ENCODE measurements at regions not wholly inside any gene's neighbourhood (a gene's known extent, or its start where the extent isn't known, plus 50 kb on each side); places are given as distances from the start of the nearest gene placed in this dataset.
A peak's percentile ranks its signal among the peaks of the same experiment; 100 is the strongest.
"Not testable (repeated sequence)": the region's sequence is repeated elsewhere in the genome, so short reads cannot be mapped to it uniquely, and the experiment has no call there.

DNA sequence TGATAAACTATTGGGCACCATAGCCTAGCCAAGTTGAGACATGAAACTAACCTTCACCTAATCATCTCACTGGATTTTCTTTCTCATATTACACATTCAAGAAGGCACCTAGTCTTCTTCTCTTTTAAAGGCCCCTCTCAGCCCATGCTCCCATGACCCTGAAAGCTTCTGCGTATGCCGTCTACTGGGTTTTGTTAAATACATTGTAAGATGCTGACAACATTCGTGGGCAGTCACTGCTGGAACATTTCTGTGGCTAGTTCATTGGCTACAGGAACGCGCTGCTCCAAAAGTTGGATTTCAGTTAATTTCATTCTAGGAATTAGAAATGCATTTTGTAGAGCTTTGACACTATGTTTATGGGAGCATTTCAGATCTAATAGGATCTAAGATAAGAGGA lies 52.3 kb upstream of the CHD2 start:
- no peak overlapping the region for H3K4me3 ChIP-seq (ENCODE audit: low read depth, low read length)
- DNase-seq (ENCODE audit: low read depth) = no peak
- TF ChIP-seq, protein P1, sequence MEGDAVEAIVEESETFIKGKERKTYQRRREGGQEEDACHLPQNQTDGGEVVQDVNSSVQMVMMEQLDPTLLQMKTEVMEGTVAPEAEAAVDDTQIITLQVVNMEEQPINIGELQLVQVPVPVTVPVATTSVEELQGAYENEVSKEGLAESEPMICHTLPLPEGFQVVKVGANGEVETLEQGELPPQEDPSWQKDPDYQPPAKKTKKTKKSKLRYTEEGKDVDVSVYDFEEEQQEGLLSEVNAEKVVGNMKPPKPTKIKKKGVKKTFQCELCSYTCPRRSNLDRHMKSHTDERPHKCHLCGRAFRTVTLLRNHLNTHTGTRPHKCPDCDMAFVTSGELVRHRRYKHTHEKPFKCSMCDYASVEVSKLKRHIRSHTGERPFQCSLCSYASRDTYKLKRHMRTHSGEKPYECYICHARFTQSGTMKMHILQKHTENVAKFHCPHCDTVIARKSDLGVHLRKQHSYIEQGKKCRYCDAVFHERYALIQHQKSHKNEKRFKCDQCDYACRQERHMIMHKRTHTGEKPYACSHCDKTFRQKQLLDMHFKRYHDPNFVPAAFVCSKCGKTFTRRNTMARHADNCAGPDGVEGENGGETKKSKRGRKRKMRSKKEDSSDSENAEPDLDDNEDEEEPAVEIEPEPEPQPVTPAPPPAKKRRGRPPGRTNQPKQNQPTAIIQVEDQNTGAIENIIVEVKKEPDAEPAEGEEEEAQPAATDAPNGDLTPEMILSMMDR (IDR thresholded peaks at IDR 0.05; ENCODE audit: insufficient read depth, low read length) = no peak

DNA sequence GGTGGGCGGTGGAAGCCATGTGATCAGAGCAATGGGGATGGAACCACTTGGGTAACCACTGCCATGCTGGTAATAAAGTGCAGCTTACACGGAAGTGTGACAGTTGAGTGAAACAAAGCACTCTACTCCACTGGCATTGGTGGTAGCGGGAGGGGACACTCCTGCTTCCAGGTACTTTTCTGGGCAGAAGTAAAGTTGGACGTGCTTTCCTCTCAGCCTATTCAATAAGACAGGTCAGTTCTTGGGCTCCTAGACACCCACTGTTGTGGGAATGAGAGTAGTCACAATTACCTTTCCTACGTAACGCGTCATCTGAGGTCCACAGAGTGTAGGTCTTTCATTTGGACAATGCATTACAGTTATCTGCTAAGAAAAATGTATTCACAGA lies 51.7 kb upstream of the CHD2 start:
- TF ChIP-seq, protein P1 (IDR thresholded peaks at IDR 0.05; ENCODE audit: insufficient read depth, low read length) = no peak
- no peak overlapping the region for H3K4me3 ChIP-seq (ENCODE audit: low read depth, low read length)
- DNase-seq (ENCODE audit: low read depth) = no peak

DNA sequence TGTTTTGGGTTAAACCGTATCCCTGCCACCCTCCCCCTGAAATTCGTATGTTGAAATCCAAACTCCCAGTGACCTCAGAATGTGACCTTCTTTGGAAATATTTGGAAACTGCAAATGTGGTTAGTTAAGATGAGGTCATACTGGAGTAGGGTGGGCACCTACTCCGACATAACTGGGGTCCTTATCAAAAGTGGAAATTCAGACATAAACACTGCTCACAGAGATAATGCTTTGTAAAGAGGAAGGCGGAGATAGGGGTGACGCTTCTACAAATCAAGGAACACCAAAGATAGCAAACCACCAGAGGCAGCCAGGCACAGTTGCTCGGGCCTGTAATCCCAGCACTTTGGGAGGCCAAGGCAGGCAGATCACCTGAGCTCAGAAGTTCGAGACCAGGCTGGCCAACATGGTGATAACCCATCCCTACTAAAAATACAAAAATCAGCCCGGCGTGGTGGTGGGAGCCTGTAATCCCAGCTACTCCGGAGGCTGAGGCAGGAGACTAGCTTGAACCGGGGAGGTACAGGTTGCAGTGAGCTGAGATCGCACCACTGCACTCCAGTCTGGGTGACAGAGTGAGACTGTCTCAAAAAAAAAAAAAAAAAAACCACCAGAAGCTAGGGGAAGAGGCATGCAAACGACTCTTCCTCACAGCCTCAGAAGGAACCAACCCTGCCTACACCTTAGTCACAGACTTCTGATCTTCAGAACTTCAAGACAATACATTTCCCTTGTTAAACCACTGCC lies 51.1 kb upstream of the CHD2 start:
- no peak overlapping the region for H3K4me3 ChIP-seq (ENCODE audit: low read depth, low read length)
- TF ChIP-seq, protein P1 (IDR thresholded peaks at IDR 0.05; ENCODE audit: insufficient read depth, low read length) = no peak
- DNase-seq (ENCODE audit: low read depth) = peak; percentile 96

DNA sequence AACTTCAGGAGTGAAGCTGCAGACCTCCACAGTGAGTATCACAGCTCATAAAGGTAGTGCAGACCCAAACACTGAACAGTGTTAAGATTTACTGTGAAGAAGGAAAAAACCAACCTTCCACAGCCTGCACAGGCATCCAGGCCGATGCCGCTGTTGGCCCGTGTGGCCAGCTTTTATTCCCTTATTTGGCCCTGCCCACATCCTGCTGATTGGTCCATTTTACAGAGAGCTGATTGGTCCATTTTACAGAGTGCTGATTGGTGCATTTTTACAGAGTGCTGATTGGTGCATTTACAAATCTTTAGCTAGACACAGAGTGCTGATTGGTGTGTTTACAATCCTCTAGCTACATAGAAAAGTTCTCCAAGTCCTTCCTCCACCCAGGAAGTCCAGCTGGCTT lies 49.9 kb upstream of the CHD2 start:
- H3K4me3 ChIP-seq (ENCODE audit: low read depth, low read length); DNase-seq (ENCODE audit: low read depth): not testable (repeated sequence)

Data from fibroblast of the aortic adventitia (primary cell).